Astrocyte of the cerebellum (primary cell): ENCODE measurements at regions not wholly inside any gene's neighbourhood (a gene's known extent, or its start where the extent isn't known, plus 50 kb on each side); places are given as distances from the start of the nearest gene placed in this dataset.
A peak's percentile ranks its signal among the peaks of the same experiment; 100 is the strongest.
"Not testable (repeated sequence)": the region's sequence is repeated elsewhere in the genome, so short reads cannot be mapped to it uniquely, and the experiment has no call there.

Experiments
- DNase-seq: peaks from one replicate; pipeline ENCODE4 v3.0.0-alpha.2; 2011; ENCODE audit warnings: low read depth
- H3K4me3 ChIP-seq: 2 replicates; pipeline ENCODE4 v1.5.1; 2011; ENCODE audit warnings: mild to moderate bottlenecking, low read depth, low read length, moderate library complexity
- in situ Hi-C: cut with HindIII; loops from 2 replicates; pipeline ENCODE4 v1.10.0; 2017; ENCODE audit warnings: low sequenced_read_pairs
- TF ChIP-seq, protein P1 (sequence below): IDR thresholded peaks from 2 replicates; pipeline ENCODE4 v1.5.1; 2012; ENCODE audit warnings: low read length, low read depth, moderate library complexity, mild to moderate bottlenecking; ENCODE audit errors: missing control alignments

DNA sequence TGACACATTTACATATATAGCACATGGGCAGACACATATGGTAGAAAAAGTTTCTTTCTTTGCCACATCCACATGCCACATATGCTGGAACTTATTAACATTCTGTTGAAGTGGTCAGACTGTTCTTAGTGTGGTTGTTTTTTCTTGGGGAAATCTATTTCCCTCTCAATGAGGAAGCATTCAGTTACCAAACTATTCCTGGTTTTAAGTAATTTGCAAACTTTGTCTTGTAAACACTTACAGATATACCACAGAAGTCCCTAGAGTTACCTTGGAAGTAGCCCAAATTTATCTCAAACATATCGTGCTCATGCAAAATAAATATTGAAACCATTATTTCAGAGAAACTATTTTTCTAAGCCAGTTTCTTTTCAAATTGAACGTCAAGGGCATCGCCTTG is 625.5 kb upstream of the INTU start:
- DNase-seq, result no peak
- in situ Hi-C loops, result no loop called here
- TF ChIP-seq, protein P1, sequence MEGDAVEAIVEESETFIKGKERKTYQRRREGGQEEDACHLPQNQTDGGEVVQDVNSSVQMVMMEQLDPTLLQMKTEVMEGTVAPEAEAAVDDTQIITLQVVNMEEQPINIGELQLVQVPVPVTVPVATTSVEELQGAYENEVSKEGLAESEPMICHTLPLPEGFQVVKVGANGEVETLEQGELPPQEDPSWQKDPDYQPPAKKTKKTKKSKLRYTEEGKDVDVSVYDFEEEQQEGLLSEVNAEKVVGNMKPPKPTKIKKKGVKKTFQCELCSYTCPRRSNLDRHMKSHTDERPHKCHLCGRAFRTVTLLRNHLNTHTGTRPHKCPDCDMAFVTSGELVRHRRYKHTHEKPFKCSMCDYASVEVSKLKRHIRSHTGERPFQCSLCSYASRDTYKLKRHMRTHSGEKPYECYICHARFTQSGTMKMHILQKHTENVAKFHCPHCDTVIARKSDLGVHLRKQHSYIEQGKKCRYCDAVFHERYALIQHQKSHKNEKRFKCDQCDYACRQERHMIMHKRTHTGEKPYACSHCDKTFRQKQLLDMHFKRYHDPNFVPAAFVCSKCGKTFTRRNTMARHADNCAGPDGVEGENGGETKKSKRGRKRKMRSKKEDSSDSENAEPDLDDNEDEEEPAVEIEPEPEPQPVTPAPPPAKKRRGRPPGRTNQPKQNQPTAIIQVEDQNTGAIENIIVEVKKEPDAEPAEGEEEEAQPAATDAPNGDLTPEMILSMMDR, result no peak
- no peak overlapping the region for H3K4me3 ChIP-seq

DNA sequence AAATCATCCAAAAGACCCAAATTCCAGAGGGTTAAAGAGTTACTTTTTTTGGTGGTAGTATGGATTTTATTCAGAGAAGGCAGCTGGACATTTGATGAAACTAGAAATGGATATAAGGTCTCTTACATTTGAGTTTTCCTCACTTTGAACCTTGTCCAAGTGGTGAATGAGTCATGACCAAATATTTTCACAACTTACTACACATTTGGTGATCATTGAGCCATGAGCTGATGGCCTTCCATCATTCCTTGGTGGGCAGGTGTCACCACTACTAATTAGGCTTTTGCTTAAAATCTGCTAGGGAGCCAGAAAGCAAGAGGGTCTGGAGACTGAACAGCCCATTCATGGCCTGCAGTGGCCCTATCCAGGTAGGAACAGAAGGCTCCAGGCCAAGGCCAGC is 620.2 kb upstream of the INTU start:
- DNase-seq, result peak; percentile 86
- in situ Hi-C loops, result no loop called here
- TF ChIP-seq, protein P1, result no peak
- H3K4me3 ChIP-seq, result no peak overlapping the region

DNA sequence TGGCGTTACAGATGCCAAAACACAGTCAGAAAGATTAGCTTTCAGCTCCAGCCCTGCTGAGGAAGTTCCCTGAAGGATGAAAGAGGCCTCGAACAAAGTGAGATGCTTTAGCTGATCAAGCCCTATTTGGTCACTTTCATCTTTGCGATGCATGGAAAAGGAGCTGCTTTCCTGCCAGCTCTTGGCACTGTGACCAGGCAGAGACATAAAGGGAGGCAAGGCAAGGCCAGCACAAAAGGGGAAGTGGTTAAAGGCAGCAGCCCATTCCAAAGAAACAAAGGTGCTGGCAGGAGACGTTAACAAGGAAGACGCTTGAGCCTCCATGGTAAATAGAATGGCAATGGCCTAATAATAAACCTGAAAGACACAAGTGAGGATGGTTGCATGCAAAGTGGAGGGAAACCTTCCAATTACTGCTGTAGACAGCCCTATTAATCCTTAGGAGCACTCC is 617.1 kb upstream of the INTU start:
- TF ChIP-seq, protein P1, result no peak

DNA sequence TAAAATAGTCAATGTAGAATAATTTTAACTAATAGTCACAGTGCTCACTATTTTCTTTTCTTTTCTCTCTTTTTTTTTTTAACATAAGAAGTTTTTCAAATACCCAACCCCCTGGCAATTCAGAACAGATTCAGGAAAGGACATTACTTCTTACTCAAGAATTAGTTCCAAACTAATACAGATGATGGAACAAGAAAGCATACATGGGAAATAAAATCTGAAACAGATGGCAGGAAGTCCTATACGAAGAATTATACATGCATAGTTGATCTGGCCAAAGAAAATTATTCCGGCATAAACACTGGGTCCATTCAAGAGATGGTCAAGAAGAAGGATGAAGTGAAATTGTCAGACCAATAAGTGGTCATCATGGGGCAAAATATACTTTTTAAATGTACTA is 614.4 kb upstream of the INTU start:
- TF ChIP-seq, protein P1, result no peak
- in situ Hi-C loops, result no loop called here

More for the DNA sequence above, 617.1 kb upstream of the INTU start:
- in situ Hi-C loops, result no loop called here
- no peak for DNase-seq
- H3K4me3 ChIP-seq, result no peak overlapping the region

DNA sequence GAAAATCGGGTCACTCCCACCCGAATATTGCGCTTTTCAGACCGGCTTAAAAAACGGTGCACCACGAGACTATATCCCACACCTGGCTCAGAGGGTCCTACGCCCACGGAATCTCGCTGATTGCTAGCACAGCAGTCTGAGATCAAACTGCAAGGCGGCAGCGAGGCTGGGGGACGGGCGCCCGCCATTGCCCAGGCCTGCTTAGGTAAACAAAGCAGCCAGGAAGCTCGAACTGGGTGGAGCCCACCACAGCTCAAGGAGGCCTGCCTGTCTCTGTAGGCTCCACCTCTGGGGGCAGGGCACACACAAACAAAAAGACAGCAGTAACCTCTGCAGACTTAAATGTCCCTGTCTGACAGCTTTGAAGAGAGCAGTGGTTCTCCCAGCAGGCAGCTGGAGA is 611.9 kb upstream of the INTU start:
- DNase-seq, in situ Hi-C loops, H3K4me3 ChIP-seq: not testable (repeated sequence)

More for the DNA sequence above, 614.4 kb upstream of the INTU start:
- no peak for DNase-seq
- H3K4me3 ChIP-seq, result no peak overlapping the region

DNA sequence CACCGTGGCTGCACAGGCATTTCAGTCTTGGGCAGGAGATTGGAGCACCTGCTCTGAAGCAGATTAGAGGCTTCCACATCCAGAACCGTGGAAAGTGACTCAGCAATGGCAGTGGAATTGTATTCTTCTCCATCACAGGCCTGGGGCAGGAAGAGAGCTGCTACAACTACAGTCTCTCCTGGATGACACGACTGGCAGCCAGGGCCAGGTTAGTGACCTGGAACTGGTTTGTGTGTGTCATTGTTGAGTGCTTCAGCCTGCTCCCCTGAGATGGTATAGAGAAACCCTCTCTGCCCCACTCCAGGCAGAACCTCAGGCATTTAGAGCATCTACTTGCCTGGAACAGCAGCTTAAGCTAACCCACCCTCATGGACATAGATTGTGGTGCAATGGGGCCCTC is 596.5 kb upstream of the INTU start:
- TF ChIP-seq, protein P1, result no peak
- DNase-seq, result no peak
- H3K4me3 ChIP-seq, result no peak overlapping the region
- in situ Hi-C loops, result no loop called here

DNA sequence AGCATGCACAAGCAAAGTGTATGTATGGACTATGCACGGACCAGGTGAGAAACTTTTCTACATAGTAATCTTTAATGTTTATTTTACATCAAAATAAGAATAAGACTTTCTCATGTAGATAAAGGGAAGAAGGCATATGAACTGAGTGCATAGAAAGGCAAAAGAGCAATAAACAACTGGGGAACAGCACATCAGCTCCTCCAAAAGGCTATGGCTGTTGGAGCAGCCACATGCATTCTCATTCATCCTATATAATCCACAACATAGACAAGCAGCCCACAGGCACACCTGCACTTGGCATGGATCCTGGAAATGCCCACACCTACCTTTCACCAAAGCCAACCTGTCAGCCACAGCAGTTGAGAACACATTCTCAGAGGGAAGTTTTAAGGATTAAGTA is 586.9 kb upstream of the INTU start:
- in situ Hi-C loops, result no loop called here
- TF ChIP-seq, protein P1, result no peak
- DNase-seq, result no peak
- no peak overlapping the region for H3K4me3 ChIP-seq
